ENCODE measurements at regions not wholly inside any gene's neighbourhood (a gene's known extent, or its start where the extent isn't known, plus 50 kb on each side); places are given as distances from the start of the nearest gene placed in this dataset.
"Not testable (repeated sequence)": the region's sequence is repeated elsewhere in the genome, so short reads cannot be mapped to it uniquely, and the experiment has no call there.

- TF ChIP-seq CTCF (IDR thresholded peaks at IDR 0.05); TCF7L2 (IDR thresholded peaks at IDR 0.05; ENCODE audit: low read depth, low read length); POLR2AphosphoS5 (IDR thresholded peaks at IDR 0.05; ENCODE audit: low read depth, low read length): not testable (repeated sequence)
- TF ChIP-seq, protein P1, sequence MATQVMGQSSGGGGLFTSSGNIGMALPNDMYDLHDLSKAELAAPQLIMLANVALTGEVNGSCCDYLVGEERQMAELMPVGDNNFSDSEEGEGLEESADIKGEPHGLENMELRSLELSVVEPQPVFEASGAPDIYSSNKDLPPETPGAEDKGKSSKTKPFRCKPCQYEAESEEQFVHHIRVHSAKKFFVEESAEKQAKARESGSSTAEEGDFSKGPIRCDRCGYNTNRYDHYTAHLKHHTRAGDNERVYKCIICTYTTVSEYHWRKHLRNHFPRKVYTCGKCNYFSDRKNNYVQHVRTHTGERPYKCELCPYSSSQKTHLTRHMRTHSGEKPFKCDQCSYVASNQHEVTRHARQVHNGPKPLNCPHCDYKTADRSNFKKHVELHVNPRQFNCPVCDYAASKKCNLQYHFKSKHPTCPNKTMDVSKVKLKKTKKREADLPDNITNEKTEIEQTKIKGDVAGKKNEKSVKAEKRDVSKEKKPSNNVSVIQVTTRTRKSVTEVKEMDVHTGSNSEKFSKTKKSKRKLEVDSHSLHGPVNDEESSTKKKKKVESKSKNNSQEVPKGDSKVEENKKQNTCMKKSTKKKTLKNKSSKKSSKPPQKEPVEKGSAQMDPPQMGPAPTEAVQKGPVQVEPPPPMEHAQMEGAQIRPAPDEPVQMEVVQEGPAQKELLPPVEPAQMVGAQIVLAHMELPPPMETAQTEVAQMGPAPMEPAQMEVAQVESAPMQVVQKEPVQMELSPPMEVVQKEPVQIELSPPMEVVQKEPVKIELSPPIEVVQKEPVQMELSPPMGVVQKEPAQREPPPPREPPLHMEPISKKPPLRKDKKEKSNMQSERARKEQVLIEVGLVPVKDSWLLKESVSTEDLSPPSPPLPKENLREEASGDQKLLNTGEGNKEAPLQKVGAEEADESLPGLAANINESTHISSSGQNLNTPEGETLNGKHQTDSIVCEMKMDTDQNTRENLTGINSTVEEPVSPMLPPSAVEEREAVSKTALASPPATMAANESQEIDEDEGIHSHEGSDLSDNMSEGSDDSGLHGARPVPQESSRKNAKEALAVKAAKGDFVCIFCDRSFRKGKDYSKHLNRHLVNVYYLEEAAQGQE (IDR thresholded peaks at IDR 0.05; ENCODE audit: insufficient read depth in 1 of 2, low read depth in 2 of 2, low read length in 1 of 2), result not testable (repeated sequence)
Observed at GRCh38 chr14:84099560-84099959, 1430.4 kb upstream of the FLRT2 start.
